Muscle layer of duodenum (tissue), 2 donors: ENCODE measurements at regions not wholly inside any gene's neighbourhood (a gene's known extent, or its start where the extent isn't known, plus 50 kb on each side); places are given as distances from the start of the nearest gene placed in this dataset.

Experiments
- H3K27ac ChIP-seq: one replicate; pipeline ENCODE4 v1.7.0; 2013; ENCODE audit warnings: mild to moderate bottlenecking, low read length
- H3K27me3 ChIP-seq: one replicate; pipeline ENCODE4 v1.7.0; 2013; ENCODE audit warnings: low read depth, mild to moderate bottlenecking, control low read depth, low read length
- H3K36me3 ChIP-seq, 2 donors: one replicate each; pipeline ENCODE4 v1.7.0; 2013; ENCODE audit warnings: low read length in 2 of 2, control low read depth in 1 of 2, mild to moderate bottlenecking in 1 of 2; ENCODE audit not compliant: insufficient read depth in 2 of 2, control insufficient read depth in 1 of 2
- H3K4me1 ChIP-seq, 2 donors: one replicate each; pipeline ENCODE4 v1.7.0; 2013; ENCODE audit warnings: low read length in 2 of 2, mild to moderate bottlenecking in 2 of 2, control low read depth in 1 of 2, moderate library complexity in 1 of 2; ENCODE audit not compliant: insufficient read depth in 2 of 2, control insufficient read depth in 1 of 2
- H3K4me3 ChIP-seq, 2 donors: one replicate each; pipeline ENCODE4 v1.7.0; 2013; ENCODE audit warnings: low read length in 2 of 2, low read depth in 1 of 2, mild to moderate bottlenecking in 1 of 2
- H3K9me3 ChIP-seq, 2 donors: one replicate each; pipeline ENCODE4 v1.7.0; 2013; ENCODE audit warnings: low read length in 2 of 2, control low read depth in 1 of 2, mild to moderate bottlenecking in 1 of 2; ENCODE audit not compliant: control insufficient read depth in 1 of 2
- donor health status: healthy.

DNA sequence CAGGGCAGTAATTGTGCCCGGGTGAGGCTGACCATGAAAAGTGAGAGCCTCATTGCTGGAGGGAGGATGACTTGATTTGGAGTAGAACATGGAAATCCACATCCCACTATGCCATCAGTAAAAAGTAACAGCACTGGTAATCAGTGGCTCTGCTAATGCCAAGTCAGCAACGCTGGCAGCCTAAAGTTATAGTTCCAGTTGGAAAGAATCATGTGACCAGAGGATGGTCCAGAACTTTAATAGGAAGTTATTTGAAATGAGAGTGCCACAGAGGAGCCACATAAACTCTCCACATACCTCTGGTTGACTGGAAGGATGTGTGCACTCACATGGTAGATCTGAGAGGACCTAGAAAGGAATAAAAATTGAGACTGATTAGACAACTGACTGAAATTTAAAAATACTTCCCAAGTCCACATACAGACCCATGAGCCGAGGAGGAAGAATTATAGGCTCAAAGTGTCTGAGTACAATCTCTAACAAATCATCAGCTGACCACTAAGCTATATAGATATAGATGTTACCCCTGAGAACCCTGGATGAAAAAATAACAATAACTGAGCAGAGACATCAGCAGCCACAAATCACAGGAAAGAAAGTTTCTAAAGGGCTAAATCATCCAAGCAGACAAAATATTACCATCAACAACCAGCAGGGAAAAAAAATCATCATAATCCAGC, 346.8 kb downstream of the STK39 start:
- H3K4me3 ChIP-seq = no peak overlapping the region

DNA sequence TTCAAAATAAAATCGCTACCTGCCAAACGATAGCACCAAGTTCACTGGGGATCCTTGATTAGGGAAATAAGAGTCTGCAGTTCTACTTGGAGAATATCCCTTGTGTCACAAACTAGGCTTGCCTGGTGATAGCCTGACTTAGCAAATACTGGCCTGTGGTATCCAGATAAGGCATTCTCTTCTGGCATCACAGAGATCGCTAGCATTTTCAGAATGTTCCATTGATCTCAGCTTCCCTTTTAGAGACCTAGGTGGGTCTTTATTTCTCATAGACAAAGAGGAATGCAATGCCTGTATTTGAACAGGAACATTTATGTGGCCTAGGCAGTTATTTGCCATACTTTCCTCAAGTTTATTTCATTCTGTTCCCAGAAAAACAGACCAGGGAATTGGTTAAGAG, 349.1 kb downstream of the STK39 start:
- Histone ChIP-seq H3K36me3 (no peaks in the 10 kb centered on the region), H3K4me3 (no peak overlapping the region), H3K9me3 (peaks cover 0 to 3% of the 10 kb centered on the region in 2 donors), H3K27ac (no peak overlapping the region), H3K27me3 (no peaks in the 10 kb centered on the region), H3K4me1 (no peaks in the 10 kb centered on the region)

More for the DNA sequence above, 346.8 kb downstream of the STK39 start:
- H3K36me3 ChIP-seq = no peaks in the 10 kb centered on the region
- no peaks in the 10 kb centered on the region for H3K4me1 ChIP-seq
- no peaks in the 10 kb centered on the region for H3K9me3 ChIP-seq
- no peak overlapping the region for H3K27ac ChIP-seq
- no peaks in the 10 kb centered on the region for H3K27me3 ChIP-seq

DNA sequence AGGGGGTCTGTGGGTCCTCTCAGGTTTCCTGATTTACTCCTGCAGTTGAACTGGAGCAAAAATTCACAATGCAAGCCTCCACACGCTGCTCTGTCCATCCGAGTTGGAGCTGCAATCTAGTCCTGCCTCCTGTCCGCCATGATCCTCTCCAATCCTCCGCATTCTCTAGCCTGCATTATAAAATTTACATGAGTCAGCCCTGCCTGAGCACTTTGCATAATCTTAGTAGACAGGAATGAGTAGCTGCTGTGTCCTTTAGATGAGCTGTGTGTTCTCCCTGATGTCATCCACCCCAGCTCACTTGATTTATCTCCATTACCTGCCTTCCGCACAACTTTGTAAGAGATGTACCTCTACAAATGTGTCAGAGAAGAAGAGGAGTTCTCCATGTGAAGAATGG, 355.6 kb downstream of the STK39 start:
- no peaks in the 10 kb centered on the region for H3K36me3 ChIP-seq
- H3K4me1 ChIP-seq = no peaks in the 10 kb centered on the region
- H3K27ac ChIP-seq = no peak overlapping the region
- H3K27me3 ChIP-seq = no peaks in the 10 kb centered on the region
- peaks cover 3 to 12% of the 10 kb centered on the region in 2 donors for H3K9me3 ChIP-seq
- no peak overlapping the region for H3K4me3 ChIP-seq

DNA sequence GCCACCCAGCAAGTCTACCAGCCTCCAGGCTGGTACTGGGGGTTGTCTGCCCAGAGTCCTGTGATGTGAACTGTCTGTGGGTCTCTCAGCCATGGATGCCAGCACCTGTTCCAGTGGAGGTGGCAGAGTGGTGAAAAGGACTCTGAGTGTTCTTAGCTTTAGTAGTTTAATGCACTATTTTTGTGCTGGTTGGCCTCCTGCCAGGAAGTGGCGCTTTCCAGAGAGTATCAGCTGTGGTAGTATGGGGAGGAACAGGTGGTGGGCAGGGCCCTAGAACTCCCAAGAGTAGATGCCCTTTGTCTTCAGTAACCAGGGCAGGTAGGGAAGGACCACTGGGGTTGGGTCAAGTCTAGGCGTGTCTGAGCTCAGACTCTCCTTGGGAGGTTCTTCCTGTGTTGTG, 356.7 kb downstream of the STK39 start:
- no peak overlapping the region for H3K27ac ChIP-seq
- peaks cover 3 to 12% of the 10 kb centered on the region in 2 donors for H3K9me3 ChIP-seq
- H3K4me3 ChIP-seq = no peak overlapping the region
- H3K4me1 ChIP-seq = no peaks in the 10 kb centered on the region
- H3K36me3 ChIP-seq = no peaks in the 10 kb centered on the region
- H3K27me3 ChIP-seq = no peaks in the 10 kb centered on the region

DNA sequence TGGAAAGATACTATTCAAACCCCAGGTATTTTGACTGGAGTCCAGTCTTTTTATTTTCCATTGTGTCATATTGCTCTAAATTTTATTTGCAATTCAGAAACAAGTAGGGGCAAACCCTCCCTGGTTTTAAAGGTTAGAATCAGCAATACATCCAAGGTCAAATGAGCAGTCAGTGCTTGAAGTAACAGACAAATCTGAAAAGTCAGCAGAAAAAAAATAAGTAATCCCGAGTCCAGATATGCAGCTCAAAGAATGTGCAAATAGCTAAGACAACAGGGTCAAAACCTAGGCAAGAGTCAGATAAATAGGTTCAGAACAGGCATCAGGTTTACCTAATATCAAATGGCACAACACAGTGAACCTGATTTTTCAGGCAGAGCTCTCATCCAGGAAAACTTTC, 367.0 kb downstream of the STK39 start:
- H3K9me3 ChIP-seq = no peaks in the 10 kb centered on the region
- no peak overlapping the region for H3K4me3 ChIP-seq
- H3K27ac ChIP-seq = no peak overlapping the region
- no peaks in the 10 kb centered on the region for H3K4me1 ChIP-seq
- H3K27me3 ChIP-seq = no peaks in the 10 kb centered on the region
- no peaks in the 10 kb centered on the region for H3K36me3 ChIP-seq

DNA sequence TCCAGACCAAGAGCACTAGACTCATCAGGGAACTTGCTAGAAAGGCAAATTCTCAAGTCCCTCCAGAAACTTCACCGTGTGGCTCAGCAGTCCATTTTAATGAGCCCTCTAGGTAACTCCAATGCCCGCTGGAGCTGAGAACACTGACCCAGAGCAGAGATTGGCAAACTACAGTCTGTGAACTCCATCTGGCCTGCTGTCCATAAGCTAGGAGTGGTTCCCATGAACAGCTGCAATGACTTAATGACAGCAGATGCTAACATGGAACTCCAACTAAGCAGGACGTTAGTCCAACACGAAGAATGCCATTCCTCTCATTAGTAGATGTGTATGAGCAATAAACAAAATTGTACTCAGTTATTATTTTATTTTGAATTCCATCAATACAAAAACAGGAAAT, 371.9 kb downstream of the STK39 start:
- H3K9me3 ChIP-seq = no peaks in the 10 kb centered on the region
- H3K4me3 ChIP-seq = no peak overlapping the region
- H3K4me1 ChIP-seq = no peaks in the 10 kb centered on the region
- H3K27me3 ChIP-seq = no peaks in the 10 kb centered on the region
- H3K36me3 ChIP-seq = no peaks in the 10 kb centered on the region
- no peak overlapping the region for H3K27ac ChIP-seq

DNA sequence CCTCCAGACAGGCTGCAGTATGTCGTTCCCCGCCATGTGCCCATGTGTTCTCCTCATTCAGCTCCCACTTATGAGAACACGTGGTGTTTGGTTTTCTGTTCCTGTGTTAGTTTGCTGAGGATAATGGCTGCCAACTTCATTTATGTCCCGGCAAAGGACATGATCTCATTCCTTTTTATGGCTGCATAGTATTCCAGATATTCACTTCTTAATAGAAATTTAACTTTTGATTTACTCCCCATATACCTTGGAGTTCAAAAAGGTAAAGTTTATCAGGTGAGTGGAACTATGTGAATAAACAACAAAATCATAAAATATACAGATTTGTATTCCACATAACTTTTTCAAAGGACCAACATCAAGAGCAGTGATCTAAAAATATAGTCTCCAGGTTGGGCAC, 372.6 kb downstream of the STK39 start:
- no peak overlapping the region for H3K27ac ChIP-seq
- no peaks in the 10 kb centered on the region for H3K9me3 ChIP-seq
- H3K36me3 ChIP-seq = no peaks in the 10 kb centered on the region
- no peak overlapping the region for H3K4me3 ChIP-seq
- no peaks in the 10 kb centered on the region for H3K4me1 ChIP-seq
- H3K27me3 ChIP-seq = no peaks in the 10 kb centered on the region

DNA sequence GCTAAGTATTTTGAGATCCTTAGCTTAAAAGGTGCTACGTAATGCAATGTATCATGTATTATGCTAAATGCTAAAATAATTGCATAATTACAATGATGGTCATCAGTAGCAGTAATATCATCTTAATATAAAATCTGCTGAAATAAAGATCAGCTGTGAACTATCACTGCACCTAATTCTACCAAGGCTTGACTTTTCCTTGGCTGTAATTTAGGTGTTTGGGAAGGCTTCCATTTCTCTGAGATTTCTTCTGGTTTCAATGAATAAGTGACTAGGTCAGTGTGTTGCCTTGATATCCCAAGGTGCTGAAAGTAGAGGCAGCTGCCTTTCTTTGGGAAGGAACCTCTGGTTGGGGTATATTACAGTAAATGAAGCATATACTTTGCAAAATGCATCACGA, 376.1 kb downstream of the STK39 start:
- no peaks in the 10 kb centered on the region for H3K36me3 ChIP-seq
- H3K4me1 ChIP-seq = no peaks in the 10 kb centered on the region

DNA sequence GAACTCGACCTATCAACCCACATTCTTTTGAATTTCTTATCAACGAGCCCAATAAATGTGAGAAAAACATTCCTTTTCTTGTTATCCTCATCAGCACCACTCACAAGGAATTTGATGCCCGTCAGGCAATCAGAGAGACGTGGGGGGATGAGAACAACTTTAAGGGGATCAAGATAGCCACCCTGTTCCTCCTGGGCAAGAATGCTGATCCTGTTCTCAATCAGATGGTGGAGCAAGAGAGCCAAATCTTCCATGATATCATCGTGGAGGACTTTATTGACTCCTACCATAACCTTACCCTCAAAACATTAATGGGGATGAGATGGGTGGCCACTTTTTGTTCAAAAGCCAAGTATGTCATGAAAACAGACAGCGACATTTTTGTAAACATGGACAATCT, 378.2 kb downstream of the STK39 start:
- H3K9me3 ChIP-seq = no peaks in the 10 kb centered on the region
- no peak overlapping the region for H3K27ac ChIP-seq
- H3K36me3 ChIP-seq = no peaks in the 10 kb centered on the region
- H3K4me1 ChIP-seq = no peaks in the 10 kb centered on the region
- no peaks in the 10 kb centered on the region for H3K27me3 ChIP-seq
- no peak overlapping the region for H3K4me3 ChIP-seq

More for the DNA sequence above, 376.1 kb downstream of the STK39 start:
- Histone ChIP-seq H3K9me3 (no peaks in the 10 kb centered on the region), H3K4me3 (no peak overlapping the region), H3K27me3 (no peaks in the 10 kb centered on the region), H3K27ac (no peak overlapping the region)

DNA sequence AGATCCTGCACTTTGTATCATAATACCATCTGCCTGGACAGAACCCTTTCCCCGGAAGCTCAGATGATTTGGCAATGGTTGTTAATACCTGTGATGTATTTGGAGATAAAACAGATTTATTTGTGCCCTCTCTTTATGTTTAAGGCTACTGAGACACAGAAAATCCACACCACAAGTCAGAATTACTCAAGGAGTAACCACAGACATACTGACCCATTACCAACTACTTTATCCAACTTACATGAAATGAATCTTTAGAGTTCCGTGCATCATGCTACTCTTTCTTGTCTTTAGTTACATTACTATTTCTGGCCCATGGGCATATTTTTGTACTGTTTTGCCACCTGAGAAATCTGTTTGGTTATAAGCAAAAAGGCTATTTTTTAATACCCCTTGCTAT, 384.0 kb downstream of the STK39 start:
- H3K4me3 ChIP-seq = no peak overlapping the region
- no peak overlapping the region for H3K27ac ChIP-seq
- no peaks in the 10 kb centered on the region for H3K4me1 ChIP-seq
- H3K27me3 ChIP-seq = no peaks in the 10 kb centered on the region
- H3K36me3 ChIP-seq = no peaks in the 10 kb centered on the region
- no peaks in the 10 kb centered on the region for H3K9me3 ChIP-seq

DNA sequence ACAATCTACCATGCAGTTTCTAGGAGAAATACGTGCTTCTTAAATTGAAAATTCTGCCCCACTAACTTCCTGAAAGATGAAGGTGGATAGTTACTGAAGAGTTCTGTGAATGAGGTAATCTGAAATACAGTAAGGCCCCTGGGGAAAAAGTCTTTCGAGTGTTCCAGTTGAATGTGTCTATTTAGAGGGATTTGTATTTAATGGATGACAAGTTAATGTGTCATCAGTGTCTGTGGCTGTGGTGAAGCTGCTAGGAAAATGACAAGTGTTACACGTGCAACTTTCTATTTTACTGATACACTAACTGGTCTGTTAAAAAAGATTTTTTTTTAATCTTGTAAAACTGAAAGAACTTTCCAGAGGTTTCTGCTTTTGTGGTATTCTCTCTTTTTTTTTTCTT, 384.6 kb downstream of the STK39 start:
- Histone ChIP-seq H3K27ac (no peak overlapping the region), H3K9me3 (no peaks in the 10 kb centered on the region), H3K36me3 (no peaks in the 10 kb centered on the region), H3K4me1 (no peaks in the 10 kb centered on the region), H3K4me3 (no peak overlapping the region), H3K27me3 (no peaks in the 10 kb centered on the region)

DNA sequence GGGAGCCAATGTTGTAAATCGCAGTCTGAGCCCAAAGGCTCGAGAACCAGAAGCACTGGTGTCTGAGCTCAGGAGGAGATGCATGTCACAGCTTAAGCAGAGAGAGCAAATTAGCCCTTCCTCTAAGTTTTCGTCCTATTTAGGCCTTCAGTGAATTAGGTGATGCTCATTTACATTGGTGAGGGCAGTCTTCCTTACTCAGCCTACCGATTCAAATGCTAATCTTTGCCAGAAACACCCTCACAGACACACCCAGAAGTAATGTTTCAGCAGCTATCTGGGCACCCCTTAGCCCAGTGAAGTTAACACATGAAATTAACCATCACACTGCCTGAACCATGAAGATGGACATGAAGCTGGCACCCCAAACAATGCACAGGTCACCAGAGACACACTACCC, 385.1 kb downstream of the STK39 start:
- Histone ChIP-seq H3K4me1 (no peaks in the 10 kb centered on the region), H3K27me3 (no peaks in the 10 kb centered on the region), H3K4me3 (no peak overlapping the region), H3K9me3 (no peaks in the 10 kb centered on the region), H3K27ac (no peak overlapping the region), H3K36me3 (no peaks in the 10 kb centered on the region)
